HCT116 (cell line): ENCODE measurements at regions not wholly inside any gene's neighbourhood (a gene's known extent, or its start where the extent isn't known, plus 50 kb on each side); places are given as distances from the start of the nearest gene placed in this dataset.

Experiments used
- CBX3 ChIP-seq: IDR thresholded peaks from 2 replicates; pipeline ENCODE4 v1.6.1; 2012; ENCODE audit warnings: low read depth
- CEBPB ChIP-seq: IDR thresholded peaks from 2 replicates; pipeline ENCODE4 v1.6.1; 2012; ENCODE audit warnings: low read depth
- ELF1 ChIP-seq: IDR thresholded peaks from 2 replicates; pipeline ENCODE4 v1.6.1; 2012; ENCODE audit warnings: low read depth, borderline replicate concordance
- EZH2 ChIP-seq: fragments of 200-600 bp; sonication (generic); IDR thresholded peaks from 2 replicates; pipeline ENCODE4 v1.6.1; 2017; ENCODE audit warnings: antibody characterized with exemption, mixed run types
- EZH2phosphoT487 ChIP-seq: fragments of 200-600 bp; IDR thresholded peaks from 2 replicates; pipeline ENCODE4 v1.6.1; 2018; ENCODE audit warnings: antibody characterized with exemption, borderline replicate concordance
- FOSL1 ChIP-seq: IDR thresholded peaks from 2 replicates; pipeline ENCODE4 v1.6.1; 2012; ENCODE audit warnings: low read depth
- MAX ChIP-seq: IDR thresholded peaks from 2 replicates; pipeline ENCODE4 v1.6.1; 2012
- POLR2A ChIP-seq: IDR thresholded peaks from 2 replicates; pipeline ENCODE4 v1.7.0; 2011; ENCODE audit warnings: borderline replicate concordance; ENCODE audit not compliant: insufficient read depth, insufficient read length; ENCODE audit errors: extremely low read depth
- POLR2AphosphoS5 ChIP-seq: IDR thresholded peaks from 2 replicates; pipeline ENCODE4 v1.6.1; 2011; ENCODE audit warnings: mild to moderate bottlenecking, low read depth, low read length, moderate library complexity
- RAD21 ChIP-seq: IDR thresholded peaks from 2 replicates; pipeline ENCODE4 v1.6.1; 2012; ENCODE audit warnings: low read depth, mild to moderate bottlenecking
- SP1 ChIP-seq: IDR thresholded peaks from 2 replicates; pipeline ENCODE4 v1.6.1; 2012; ENCODE audit warnings: low read depth
- YY1 ChIP-seq: IDR thresholded peaks from 2 replicates; pipeline ENCODE4 v1.6.1; 2011; ENCODE audit warnings: low read length, low read depth, moderate library complexity, mild to moderate bottlenecking; ENCODE audit not compliant: insufficient replicate concordance; ENCODE audit errors: extremely low read depth
- ZNF274 ChIP-seq: fragments of 200-500 bp; sonication (Bioruptor generic); IDR thresholded peaks from 2 replicates; pipeline ENCODE4 v1.6.1; 2014; ENCODE audit warnings: mild to moderate bottlenecking, low read depth, low read length, inconsistent platforms
- TF ChIP-seq, protein P1 (sequence below), 3 experiments: fragments of 200-600 bp in 1 of 3; sonication (generic) in 1 of 3; IDR thresholded peaks in 2 of 3; conservative IDR thresholded peaks in 1 of 3; 2 replicates each; pipeline ENCODE4 v1.5.1; 2012 to 2017; ENCODE audit warnings: low read depth in 2 of 3, low read length in 2 of 3, antibody characterized with exemption in 1 of 3, borderline replicate concordance in 1 of 3, control low read depth in 1 of 3, mild to moderate bottlenecking in 1 of 3, mixed read lengths in 1 of 3, mixed run types in 1 of 3, moderate library complexity in 1 of 3; ENCODE audit not compliant: insufficient read depth in 1 of 3

DNA sequence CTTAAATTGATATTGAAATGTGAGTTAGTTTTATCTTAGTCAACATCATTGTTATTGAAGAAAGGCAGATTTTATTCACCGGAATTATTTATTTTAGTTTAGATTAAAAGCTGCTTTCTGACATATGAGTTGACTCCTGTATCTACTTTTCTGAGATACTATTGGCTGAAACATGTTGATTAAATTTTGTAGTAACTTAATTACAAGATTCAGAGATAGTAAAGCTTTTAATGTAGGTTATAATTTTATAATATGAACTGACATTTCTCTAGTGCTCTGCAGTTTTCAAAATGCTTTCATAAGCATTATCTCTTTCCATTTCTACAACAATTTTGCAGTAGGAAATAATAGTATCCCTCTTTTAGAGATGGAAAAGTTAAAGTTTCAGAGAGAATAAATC lies 616.0 kb downstream of the USP25 start:
- TF ChIP-seq EZH2 (no peak), ZNF274 (no peak), SP1 (no peak), EZH2phosphoT487 (no peak), YY1 (no peak), CEBPB (no peak), RAD21 (no peak), POLR2AphosphoS5 (no peak), POLR2A (no peak), FOSL1 (no peak), ELF1 (no peak), CBX3 (no peak), MAX (no peak)
- TF ChIP-seq, protein P1, sequence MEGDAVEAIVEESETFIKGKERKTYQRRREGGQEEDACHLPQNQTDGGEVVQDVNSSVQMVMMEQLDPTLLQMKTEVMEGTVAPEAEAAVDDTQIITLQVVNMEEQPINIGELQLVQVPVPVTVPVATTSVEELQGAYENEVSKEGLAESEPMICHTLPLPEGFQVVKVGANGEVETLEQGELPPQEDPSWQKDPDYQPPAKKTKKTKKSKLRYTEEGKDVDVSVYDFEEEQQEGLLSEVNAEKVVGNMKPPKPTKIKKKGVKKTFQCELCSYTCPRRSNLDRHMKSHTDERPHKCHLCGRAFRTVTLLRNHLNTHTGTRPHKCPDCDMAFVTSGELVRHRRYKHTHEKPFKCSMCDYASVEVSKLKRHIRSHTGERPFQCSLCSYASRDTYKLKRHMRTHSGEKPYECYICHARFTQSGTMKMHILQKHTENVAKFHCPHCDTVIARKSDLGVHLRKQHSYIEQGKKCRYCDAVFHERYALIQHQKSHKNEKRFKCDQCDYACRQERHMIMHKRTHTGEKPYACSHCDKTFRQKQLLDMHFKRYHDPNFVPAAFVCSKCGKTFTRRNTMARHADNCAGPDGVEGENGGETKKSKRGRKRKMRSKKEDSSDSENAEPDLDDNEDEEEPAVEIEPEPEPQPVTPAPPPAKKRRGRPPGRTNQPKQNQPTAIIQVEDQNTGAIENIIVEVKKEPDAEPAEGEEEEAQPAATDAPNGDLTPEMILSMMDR (IDR thresholded peaks at IDR 0.05 in 2 of 3, conservative IDR thresholded peaks at IDR 0.05 in 1 of 3; ENCODE audit: borderline replicate concordance in 1 of 3, insufficient read depth in 1 of 3, low read depth in 2 of 3, low read length in 2 of 3), result no peak
